Muscle layer of colon (tissue), 2 donors: ENCODE measurements at regions not wholly inside any gene's neighbourhood (a gene's known extent, or its start where the extent isn't known, plus 50 kb on each side); places are given as distances from the start of the nearest gene placed in this dataset.

Experiments
- H3K27ac ChIP-seq: one replicate; pipeline ENCODE4 v1.7.0; 2013; ENCODE audit warnings: low read depth, mild to moderate bottlenecking, low read length, moderate library complexity
- H3K27me3 ChIP-seq, 2 donors: one replicate each; pipeline ENCODE4 v1.7.0; 2013; ENCODE audit warnings: low read length in 2 of 2, mild to moderate bottlenecking in 2 of 2; ENCODE audit not compliant: insufficient read depth in 2 of 2, control insufficient read depth in 1 of 2
- H3K36me3 ChIP-seq: one replicate; pipeline ENCODE4 v1.7.0; 2013; ENCODE audit warnings: mild to moderate bottlenecking, low read length; ENCODE audit not compliant: insufficient read depth
- H3K4me1 ChIP-seq: one replicate; pipeline ENCODE4 v1.7.0; 2013; ENCODE audit warnings: mild to moderate bottlenecking, low read length; ENCODE audit not compliant: insufficient read depth
- H3K4me3 ChIP-seq, 2 donors: one replicate each; pipeline ENCODE4 v1.7.0; 2013; ENCODE audit warnings: low read length in 2 of 2, low read depth in 1 of 2, mild to moderate bottlenecking in 1 of 2, moderate library complexity in 1 of 2
- H3K9ac ChIP-seq: one replicate; pipeline ENCODE4 v1.7.0; 2013; ENCODE audit warnings: low read length
- H3K9me3 ChIP-seq: one replicate; pipeline ENCODE4 v1.7.0; 2013; ENCODE audit warnings: mild to moderate bottlenecking, low read length
- donor health status: abdominal sarcoma.
- donor health status: Adenocarcinoma of cecum.

DNA sequence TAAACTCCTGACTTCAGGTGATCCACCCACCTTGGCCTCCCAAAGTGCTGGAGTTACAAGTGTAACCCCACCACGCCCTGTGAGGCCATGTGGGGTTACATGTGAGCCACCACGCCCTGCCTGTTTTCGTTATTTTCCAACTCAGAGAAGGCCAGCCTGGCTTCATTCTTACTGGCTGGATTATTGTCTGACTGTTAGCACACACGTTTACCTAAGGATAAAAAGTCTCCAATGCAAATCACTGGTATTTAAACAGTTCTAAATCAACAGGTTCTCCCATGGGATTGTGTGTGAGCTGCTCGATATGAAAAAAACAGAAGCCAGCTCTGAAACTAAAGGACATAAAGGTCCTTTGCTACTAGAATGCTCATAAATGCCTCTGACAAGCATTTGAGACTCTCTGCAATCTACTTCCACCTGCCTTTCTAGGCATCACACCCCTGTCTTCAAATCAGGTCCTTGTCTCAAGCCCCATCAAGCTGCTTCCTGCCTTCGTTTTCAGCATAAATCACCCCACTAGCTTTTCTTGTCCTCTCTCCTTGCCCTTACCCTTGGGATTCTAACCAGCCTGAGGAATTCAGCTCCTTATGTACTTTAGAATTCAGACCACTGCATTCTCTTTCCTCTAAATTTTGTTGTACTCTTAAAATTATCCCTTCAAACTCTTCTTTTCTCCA lies 265.0 kb downstream of the DUSP6 start:
- Histone ChIP-seq H3K36me3 (no peaks in the 10 kb centered on the region), H3K27me3 (no peaks in the 10 kb centered on the region), H3K27ac (no peak overlapping the region), H3K9me3 (no peaks in the 10 kb centered on the region), H3K9ac (no peak overlapping the region), H3K4me3 (no peak overlapping the region), H3K4me1 (no peaks in the 10 kb centered on the region)

- Histone ChIP-seq H3K9me3 (no peaks in the 10 kb centered on the region), H3K4me1 (no peaks in the 10 kb centered on the region), H3K4me3 (no peak overlapping the region), H3K27ac (no peak overlapping the region), H3K27me3 (no peaks in the 10 kb centered on the region), H3K36me3 (no peaks in the 10 kb centered on the region), H3K9ac (no peak overlapping the region)
Measured at GRCh38 chr12:89085421-89085820, 266.9 kb downstream of the DUSP6 start.

- no peaks in the 10 kb centered on the region for H3K36me3 ChIP-seq
- no peaks in the 10 kb centered on the region for H3K9me3 ChIP-seq
- no peak overlapping the region for H3K4me3 ChIP-seq
- no peaks in the 10 kb centered on the region for H3K4me1 ChIP-seq
- H3K9ac ChIP-seq = no peak overlapping the region
- no peaks in the 10 kb centered on the region for H3K27me3 ChIP-seq
- no peak overlapping the region for H3K27ac ChIP-seq
Measured at GRCh38 chr12:89084751-89085150, 267.6 kb downstream of the DUSP6 start.

DNA sequence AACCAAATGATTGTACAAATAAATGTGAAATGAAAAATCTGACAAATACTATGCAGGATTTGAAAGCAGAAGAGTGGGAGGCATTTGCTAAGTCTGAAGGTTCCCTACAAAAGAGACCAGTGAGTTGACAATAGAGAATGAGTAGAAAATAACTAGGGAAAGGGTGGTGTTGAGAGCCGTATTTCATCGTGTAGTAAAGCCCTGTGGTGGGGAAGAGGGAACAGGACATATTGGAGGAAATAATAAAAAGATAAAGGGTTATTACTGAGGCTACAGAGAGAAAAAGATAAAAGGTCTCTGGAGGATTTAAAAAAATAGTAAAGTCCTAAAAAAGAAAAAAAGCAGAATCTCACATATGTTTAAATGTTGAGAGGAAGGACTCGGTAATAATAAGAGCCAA lies 268.8 kb downstream of the DUSP6 start:
- Histone ChIP-seq H3K27me3 (no peaks in the 10 kb centered on the region), H3K27ac (no peak overlapping the region), H3K9me3 (no peaks in the 10 kb centered on the region), H3K4me1 (no peaks in the 10 kb centered on the region), H3K4me3 (no peak overlapping the region), H3K36me3 (no peaks in the 10 kb centered on the region), H3K9ac (no peak overlapping the region)

- no peak overlapping the region for H3K4me3 ChIP-seq
- H3K27ac ChIP-seq = no peak overlapping the region
- no peak overlapping the region for H3K9ac ChIP-seq
- no peaks in the 10 kb centered on the region for H3K9me3 ChIP-seq
- no peaks in the 10 kb centered on the region for H3K36me3 ChIP-seq
- no peaks in the 10 kb centered on the region for H3K27me3 ChIP-seq
- no peaks in the 10 kb centered on the region for H3K4me1 ChIP-seq
Measured at GRCh38 chr12:89082370-89082753, 269.9 kb downstream of the DUSP6 start.

DNA sequence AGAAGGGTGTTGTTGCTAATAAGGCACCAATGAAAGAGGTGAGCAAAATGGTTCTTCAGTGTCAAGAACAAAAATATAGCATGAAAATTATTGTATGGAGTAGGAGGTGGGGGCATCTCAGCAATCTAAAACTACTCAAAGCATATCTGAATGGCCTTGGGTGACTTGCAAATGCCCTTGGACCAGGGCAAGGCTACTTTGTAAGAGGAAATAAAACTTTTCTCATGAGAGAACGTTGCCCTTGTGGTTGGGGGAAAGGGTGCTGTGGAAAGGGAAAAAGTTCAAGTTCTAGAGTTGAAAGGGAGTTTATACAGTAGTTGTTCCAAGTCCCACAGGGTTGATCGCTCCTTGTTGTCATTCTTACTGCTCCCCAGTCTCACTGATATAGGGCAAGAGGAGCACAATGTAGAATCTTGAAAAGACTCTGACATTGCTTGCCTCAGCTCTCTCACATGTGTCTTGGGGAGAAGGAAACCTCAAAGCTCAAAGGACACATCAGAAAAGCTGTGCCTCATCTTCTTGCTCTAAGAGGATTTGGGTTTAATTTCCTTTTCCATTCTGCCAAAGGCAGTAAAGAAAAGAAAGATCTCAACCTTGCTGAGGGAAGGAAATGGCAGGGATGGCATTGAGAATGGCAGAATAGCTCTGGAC lies 270.5 kb downstream of the DUSP6 start:
- Histone ChIP-seq H3K4me3 (no peak overlapping the region), H3K27me3 (no peaks in the 10 kb centered on the region), H3K9ac (no peak overlapping the region), H3K27ac (no peak overlapping the region), H3K36me3 (no peaks in the 10 kb centered on the region), H3K4me1 (no peaks in the 10 kb centered on the region), H3K9me3 (no peaks in the 10 kb centered on the region)

GRCh38 chr12:89080793-89081465 lies 271.4 kb downstream of the DUSP6 start:
- Histone ChIP-seq H3K9me3 (no peaks in the 10 kb centered on the region), H3K9ac (no peak overlapping the region), H3K4me1 (no peaks in the 10 kb centered on the region), H3K36me3 (no peaks in the 10 kb centered on the region), H3K27me3 (no peaks in the 10 kb centered on the region), H3K4me3 (no peak overlapping the region), H3K27ac (no peak overlapping the region)

- no peaks in the 10 kb centered on the region for H3K36me3 ChIP-seq
- H3K4me1 ChIP-seq = no peaks in the 10 kb centered on the region
- no peaks in the 10 kb centered on the region for H3K27me3 ChIP-seq
- H3K9me3 ChIP-seq = no peaks in the 10 kb centered on the region
- no peak overlapping the region for H3K27ac ChIP-seq
- no peak overlapping the region for H3K4me3 ChIP-seq
- H3K9ac ChIP-seq = no peak overlapping the region
Measured at GRCh38 chr12:89075880-89076540, 276.3 kb downstream of the DUSP6 start.

- no peak overlapping the region for H3K9ac ChIP-seq
Measured at GRCh38 chr12:89073659-89074058, 278.6 kb downstream of the DUSP6 start.

DNA sequence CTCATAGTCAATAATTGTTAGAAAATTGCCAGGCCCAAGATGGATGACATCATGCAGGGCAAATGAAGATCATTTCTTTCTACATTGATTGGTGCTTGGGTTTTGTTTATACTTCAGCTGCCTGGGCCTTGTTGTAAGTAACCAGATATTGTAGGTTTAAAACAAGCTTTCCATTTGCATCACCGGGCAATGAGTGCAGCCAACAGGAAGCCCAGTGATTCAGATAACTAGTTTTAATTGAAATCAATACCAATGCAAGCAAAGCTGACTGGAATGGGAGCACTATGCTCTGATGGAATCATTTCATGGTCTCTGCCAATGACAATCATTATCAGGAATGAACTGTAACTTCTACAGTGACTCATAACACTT lies 279.3 kb downstream of the DUSP6 start:
- no peaks in the 10 kb centered on the region for H3K9me3 ChIP-seq
- H3K27me3 ChIP-seq = no peaks in the 10 kb centered on the region
- no peak overlapping the region for H3K4me3 ChIP-seq
- no peaks in the 10 kb centered on the region for H3K4me1 ChIP-seq
- H3K36me3 ChIP-seq = no peaks in the 10 kb centered on the region
- no peak overlapping the region for H3K9ac ChIP-seq
- H3K27ac ChIP-seq = no peak overlapping the region

More at GRCh38 chr12:89073659-89074058, 278.6 kb downstream of the DUSP6 start:
- H3K4me1 ChIP-seq = no peaks in the 10 kb centered on the region
- H3K4me3 ChIP-seq = no peak overlapping the region
- H3K36me3 ChIP-seq = no peaks in the 10 kb centered on the region
- no peaks in the 10 kb centered on the region for H3K9me3 ChIP-seq
- H3K27ac ChIP-seq = no peak overlapping the region
- H3K27me3 ChIP-seq = no peaks in the 10 kb centered on the region

- Histone ChIP-seq H3K4me1 (no peaks in the 10 kb centered on the region), H3K4me3 (no peak overlapping the region), H3K9ac (no peak overlapping the region), H3K36me3 (no peaks in the 10 kb centered on the region), H3K9me3 (no peaks in the 10 kb centered on the region), H3K27ac (no peak overlapping the region), H3K27me3 (no peaks in the 10 kb centered on the region)
Measured at GRCh38 chr12:89072294-89073026, 279.8 kb downstream of the DUSP6 start.
